Tibial nerve (tissue), 4 donors: ENCODE measurements at regions not wholly inside any gene's neighbourhood (a gene's known extent, or its start where the extent isn't known, plus 50 kb on each side); places are given as distances from the start of the nearest gene placed in this dataset.

Source experiments
- DNase-seq, 2 donors: peaks; one replicate each; pipeline ENCODE4 v3.0.0-alpha.2; 2019; ENCODE audit warnings: low spot score in 2 of 2
- H3K27ac ChIP-seq, 4 donors: fragments of 200-600 bp; sonication (generic) in 3 of 4; one replicate each; pipeline ENCODE4 v1.5.1; 2017 to 2019; ENCODE audit warnings: mild to moderate bottlenecking in 1 of 4
- H3K27me3 ChIP-seq, 2 donors: fragments of 200-600 bp; sonication (generic) in 1 of 2; one replicate each; pipeline versions ENCODE4 v1.5.1 to v1.6.0; 2017 to 2019
- H3K36me3 ChIP-seq, 3 donors: fragments of 200-600 bp; sonication (generic); one replicate each; pipeline ENCODE4 v1.5.1; 2018 to 2019
- H3K4me1 ChIP-seq, 4 donors: fragments of 200-600 bp; sonication (generic) in 3 of 4; one replicate each; pipeline ENCODE4 v1.5.1; 2017 to 2019
- H3K4me3 ChIP-seq, 4 donors: fragments of 200-600 bp; sonication (generic) in 3 of 4; one replicate each; pipeline ENCODE4 v1.5.1; 2017 to 2019; ENCODE audit warnings: mild to moderate bottlenecking in 1 of 4, moderate library complexity in 1 of 4
- H3K9me3 ChIP-seq, 4 donors: fragments of 200-600 bp; sonication (generic) in 3 of 4; one replicate each; pipeline ENCODE4 v1.5.1; 2017 to 2019
- EP300 ChIP-seq, 2 donors: sonication (generic); formaldehyde crosslinking; IDR thresholded peaks; one replicate each; pipeline ENCODE4 v1.6.1; 2017; ENCODE audit warnings: antibody characterized with exemption in 2 of 2, mild to moderate bottlenecking in 1 of 2
- POLR2A ChIP-seq, 2 donors: fragments of 450-650 bp; IDR thresholded peaks; one replicate each; pipeline ENCODE4 v1.6.1; 2017; ENCODE audit warnings: antibody characterized with exemption in 2 of 2, mild to moderate bottlenecking in 2 of 2, moderate library complexity in 2 of 2
- WGBS, 2 donors: methylation state at CpG; one replicate each; pipeline ENCODE4 v1.1.5; 2018; 5-methylcytosine and 5-hydroxymethylcytosine counted together
- TF ChIP-seq, protein P1 (sequence below), 5 experiments: fragments of 200-600 bp in 3 of 5; fragments of 450-650 bp in 2 of 5; sonication (generic) in 3 of 5; IDR thresholded peaks; one replicate each; pipeline ENCODE4 v1.5.1; 2016 to 2019; ENCODE audit warnings: antibody characterized with exemption in 5 of 5, mild to moderate bottlenecking in 3 of 5, moderate library complexity in 2 of 5

DNA sequence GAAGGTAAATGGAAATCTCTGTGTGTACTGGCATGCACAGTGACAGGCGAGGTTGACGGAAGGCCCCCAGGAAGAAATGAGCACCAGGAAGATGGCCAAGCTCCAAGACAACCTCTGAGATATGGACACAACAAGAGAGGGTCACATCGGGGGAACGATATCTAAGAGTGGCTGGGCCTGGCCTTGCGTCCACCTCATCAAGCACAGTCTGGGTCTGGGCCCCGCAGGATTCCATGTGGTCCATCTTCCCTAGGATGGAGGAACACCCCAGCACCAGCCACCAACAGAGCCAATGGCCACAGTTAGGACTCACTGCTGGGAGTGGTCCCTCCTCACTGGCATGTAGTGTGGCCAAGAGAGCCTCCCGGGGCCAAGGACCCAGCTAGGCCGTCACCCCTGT is 272.6 kb upstream of the AGTR2 start:
- no peak overlapping the region for H3K27ac ChIP-seq
- peaks cover 0 to 24% (median 0%) of the 10 kb centered on the region in 4 donors for H3K9me3 ChIP-seq
- no peaks in the 10 kb centered on the region for H3K4me1 ChIP-seq
- 91 to 98% methylated on average over 6 of the region's 8 CpGs for WGBS, 2 donors
- TF ChIP-seq, protein P1, sequence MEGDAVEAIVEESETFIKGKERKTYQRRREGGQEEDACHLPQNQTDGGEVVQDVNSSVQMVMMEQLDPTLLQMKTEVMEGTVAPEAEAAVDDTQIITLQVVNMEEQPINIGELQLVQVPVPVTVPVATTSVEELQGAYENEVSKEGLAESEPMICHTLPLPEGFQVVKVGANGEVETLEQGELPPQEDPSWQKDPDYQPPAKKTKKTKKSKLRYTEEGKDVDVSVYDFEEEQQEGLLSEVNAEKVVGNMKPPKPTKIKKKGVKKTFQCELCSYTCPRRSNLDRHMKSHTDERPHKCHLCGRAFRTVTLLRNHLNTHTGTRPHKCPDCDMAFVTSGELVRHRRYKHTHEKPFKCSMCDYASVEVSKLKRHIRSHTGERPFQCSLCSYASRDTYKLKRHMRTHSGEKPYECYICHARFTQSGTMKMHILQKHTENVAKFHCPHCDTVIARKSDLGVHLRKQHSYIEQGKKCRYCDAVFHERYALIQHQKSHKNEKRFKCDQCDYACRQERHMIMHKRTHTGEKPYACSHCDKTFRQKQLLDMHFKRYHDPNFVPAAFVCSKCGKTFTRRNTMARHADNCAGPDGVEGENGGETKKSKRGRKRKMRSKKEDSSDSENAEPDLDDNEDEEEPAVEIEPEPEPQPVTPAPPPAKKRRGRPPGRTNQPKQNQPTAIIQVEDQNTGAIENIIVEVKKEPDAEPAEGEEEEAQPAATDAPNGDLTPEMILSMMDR (IDR thresholded peaks at IDR 0.05): no peak
- TF ChIP-seq POLR2A (IDR thresholded peaks at IDR 0.05) (no peak), EP300 (IDR thresholded peaks at IDR 0.05) (no peak)
- H3K4me3 ChIP-seq: no peak overlapping the region
- no peaks in the 10 kb centered on the region for H3K36me3 ChIP-seq
- DNase-seq: no peak
- no peaks in the 10 kb centered on the region for H3K27me3 ChIP-seq

DNA sequence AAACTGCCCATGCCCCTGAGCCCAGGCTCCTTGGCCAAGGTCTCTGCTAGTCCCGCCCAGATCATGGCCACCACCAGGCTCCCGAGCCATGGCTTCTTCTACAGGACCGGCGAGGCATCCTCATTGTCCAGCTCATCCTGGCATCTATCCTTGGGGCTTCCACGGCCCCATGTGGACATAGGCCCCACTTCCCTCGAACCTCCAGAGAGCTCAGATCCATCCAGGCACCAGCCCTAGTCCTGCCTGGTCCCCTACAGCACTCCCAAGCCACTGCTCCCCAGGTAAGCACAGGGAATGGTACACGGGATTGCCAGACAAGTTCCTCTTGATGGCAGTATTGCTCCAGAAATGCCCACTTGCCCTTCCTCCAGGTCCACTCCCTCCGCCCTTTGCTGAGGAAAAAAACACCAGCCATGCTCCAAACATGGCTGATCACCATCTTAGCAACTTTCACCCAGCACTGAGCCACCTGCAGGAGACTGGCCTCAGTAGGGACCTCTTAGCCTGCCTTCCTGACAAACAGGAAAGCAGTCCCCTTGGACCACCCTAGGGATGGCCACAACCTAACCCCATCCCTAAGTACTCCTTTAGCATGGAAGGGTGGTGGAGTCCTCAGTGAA is 272.1 kb upstream of the AGTR2 start:
- H3K27me3 ChIP-seq: no peaks in the 10 kb centered on the region
- H3K4me3 ChIP-seq: no peak overlapping the region
- H3K27ac ChIP-seq: no peak overlapping the region
- no peaks in the 10 kb centered on the region for H3K4me1 ChIP-seq
- H3K36me3 ChIP-seq: no peaks in the 10 kb centered on the region
- no peak for DNase-seq
- TF ChIP-seq, protein P1 (IDR thresholded peaks at IDR 0.05): peak in 4 of 5 experiments; percentile 25 to 63 (median 54)
- TF ChIP-seq POLR2A (IDR thresholded peaks at IDR 0.05): no peak
- H3K9me3 ChIP-seq: peaks cover 0 to 22% (median 0%) of the 10 kb centered on the region in 4 donors
- WGBS, 2 donors: 61 to 100% methylated on average over 1 to 6 of the region's 8 CpGs

DNA sequence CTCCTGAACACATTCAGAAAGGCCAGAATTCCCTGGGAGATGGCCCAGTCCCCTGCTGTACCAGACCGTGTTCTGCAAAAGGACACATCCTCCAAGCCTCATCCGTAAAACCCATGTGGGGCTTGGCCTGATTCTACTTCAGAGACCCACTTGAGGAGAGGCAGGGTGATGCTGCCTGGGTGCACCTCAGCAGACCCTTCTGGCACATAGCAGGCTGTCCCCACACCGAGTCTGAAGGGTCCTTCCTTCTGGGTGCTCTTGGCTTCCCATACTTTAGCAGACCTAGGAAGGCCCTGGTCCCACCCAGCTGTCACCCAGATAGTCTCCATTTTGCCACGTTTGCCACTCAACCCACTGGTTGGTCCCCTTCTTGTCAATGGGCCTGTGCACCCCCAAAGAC is 270.1 kb upstream of the AGTR2 start:
- no peak for DNase-seq
- H3K36me3 ChIP-seq: no peaks in the 10 kb centered on the region
- no peak overlapping the region for H3K27ac ChIP-seq
- 86 to 100% methylated on average over 2 to 4 of the region's 4 CpGs for WGBS, 2 donors
- H3K4me1 ChIP-seq: no peaks in the 10 kb centered on the region
- no peak overlapping the region for H3K4me3 ChIP-seq
- H3K9me3 ChIP-seq: peaks cover 0 to 19% (median 0%) of the 10 kb centered on the region in 4 donors
- no peaks in the 10 kb centered on the region for H3K27me3 ChIP-seq
- TF ChIP-seq EP300 (IDR thresholded peaks at IDR 0.05) (no peak), POLR2A (IDR thresholded peaks at IDR 0.05) (no peak)
- TF ChIP-seq, protein P1 (IDR thresholded peaks at IDR 0.05): no peak

DNA sequence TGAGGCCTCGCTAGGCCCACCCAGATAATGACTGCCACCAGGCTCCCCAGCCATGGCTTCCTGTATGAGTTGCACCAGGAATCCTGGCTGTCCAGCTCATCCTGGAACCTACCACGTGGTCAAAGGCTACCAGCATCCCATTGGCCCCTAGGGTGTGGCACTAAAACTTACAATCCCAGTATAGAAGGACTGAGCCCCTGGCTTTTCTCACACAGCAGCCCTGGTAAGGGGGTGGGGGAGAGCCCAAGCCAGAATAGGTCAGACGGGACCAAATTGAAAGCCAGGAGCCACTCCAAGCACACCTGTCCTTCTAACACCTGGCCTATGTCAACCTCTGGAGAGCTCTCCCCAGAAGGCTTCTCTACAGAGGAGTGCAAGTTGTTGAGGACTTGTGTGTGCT is 269.3 kb upstream of the AGTR2 start:
- Histone ChIP-seq H3K9me3 (peaks cover 0 to 11% (median 0%) of the 10 kb centered on the region in 4 donors), H3K4me1 (no peaks in the 10 kb centered on the region), H3K4me3 (no peak overlapping the region), H3K27me3 (no peaks in the 10 kb centered on the region), H3K27ac (no peak overlapping the region), H3K36me3 (no peaks in the 10 kb centered on the region)
- DNase-seq: no peak
- TF ChIP-seq EP300 (IDR thresholded peaks at IDR 0.05): no peak
- no peak for TF ChIP-seq POLR2A (IDR thresholded peaks at IDR 0.05)
- TF ChIP-seq, protein P1 (IDR thresholded peaks at IDR 0.05): no peak
- 64% methylated on average over 3 of the region's 3 CpGs; no CpG with 5 or more reads in 1 of the 2 donors for WGBS, 2 donors

DNA sequence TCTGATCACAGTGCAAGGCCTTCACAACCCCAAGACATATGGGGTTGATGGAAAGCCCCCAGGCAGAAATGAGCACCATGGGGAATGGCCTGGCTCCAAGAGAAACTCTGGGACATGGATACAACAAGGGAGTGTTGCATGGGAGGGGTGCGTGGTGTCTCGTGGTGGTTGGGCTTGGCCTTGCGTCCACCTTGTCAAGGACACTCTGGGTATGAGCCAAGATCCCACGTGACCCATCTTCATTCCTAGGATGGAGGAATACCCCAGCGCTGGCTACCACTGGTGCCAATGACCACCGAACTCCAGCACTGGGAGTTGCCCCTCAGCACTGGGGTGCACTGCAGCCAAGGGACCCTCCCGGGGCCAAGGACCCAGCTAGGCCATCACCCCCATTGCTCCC is 267.5 kb upstream of the AGTR2 start:
- H3K27me3 ChIP-seq: no peaks in the 10 kb centered on the region
- no peak for DNase-seq
- 78% methylated on average over 7 of the region's 7 CpGs; no CpG with 5 or more reads in 1 of the 2 donors for WGBS, 2 donors

More for the DNA sequence above, 267.5 kb upstream of the AGTR2 start:
- Histone ChIP-seq H3K4me1 (no peaks in the 10 kb centered on the region), H3K9me3 (peaks cover 0 to 7% (median 0%) of the 10 kb centered on the region in 4 donors), H3K27ac (no peak overlapping the region), H3K4me3 (no peak overlapping the region), H3K36me3 (no peaks in the 10 kb centered on the region)
- no peak for TF ChIP-seq EP300 (IDR thresholded peaks at IDR 0.05)
- TF ChIP-seq, protein P1 (IDR thresholded peaks at IDR 0.05): no peak
- TF ChIP-seq POLR2A (IDR thresholded peaks at IDR 0.05): no peak
